ENCODE measurements at regions not wholly inside any gene's neighbourhood (a gene's known extent, or its start where the extent isn't known, plus 50 kb on each side); places are given as distances from the start of the nearest gene placed in this dataset.

GRCh38 chr2:20509770-20510490, 63.1 kb downstream of the RHOB start:
- Mint-ChIP-seq H3K36me3 (ENCODE audit: insufficient read depth, unreplicated experiment) (peaks cover 6% of the 10 kb centered on the region), H3K27me3 (ENCODE audit: insufficient read depth, unreplicated experiment) (no peaks in the 10 kb centered on the region), H3K27ac (ENCODE audit: low read depth, unreplicated experiment) (peak overlapping the region; percentile 88), H3K4me3 (ENCODE audit: unreplicated experiment) (peak overlapping the region; percentile 38), H3K9me3 (ENCODE audit: unreplicated experiment) (no peaks in the 10 kb centered on the region), H3K4me1 (ENCODE audit: insufficient read depth, unreplicated experiment) (peaks cover 35% of the 10 kb centered on the region)
- no TSS peak for BruUV-seq (replicated peaks)
- CTCF ChIA-PET, result interaction anchor here (0.8 to 1.6 kb wide), 11 partner anchors 19 to 611 kb away, joined by 3 to 5 read pairs (median 4); partner anchors contain the start of gene HS1BP3
- peak; percentile 90 for DNase-seq (ENCODE audit: unreplicated experiment)
- TF ChIP-seq CTCF (IDR thresholded peaks at IDR 0.05; ENCODE audit: unreplicated experiment), result no peak
- intact Hi-C loops (cut with micrococcal nuclease), result loop anchor here (5.0 to 10.0 kb wide), 2 partner anchors 65 to 122 kb away; no protein-coding TSS in a partner anchor
- POLR2A ChIA-PET, result interaction anchor here (0.6 to 1.4 kb wide), 8 partner anchors 8 to 124 kb away, joined by 3 to 9 read pairs (median 4); no protein-coding TSS in a partner anchor

DNA sequence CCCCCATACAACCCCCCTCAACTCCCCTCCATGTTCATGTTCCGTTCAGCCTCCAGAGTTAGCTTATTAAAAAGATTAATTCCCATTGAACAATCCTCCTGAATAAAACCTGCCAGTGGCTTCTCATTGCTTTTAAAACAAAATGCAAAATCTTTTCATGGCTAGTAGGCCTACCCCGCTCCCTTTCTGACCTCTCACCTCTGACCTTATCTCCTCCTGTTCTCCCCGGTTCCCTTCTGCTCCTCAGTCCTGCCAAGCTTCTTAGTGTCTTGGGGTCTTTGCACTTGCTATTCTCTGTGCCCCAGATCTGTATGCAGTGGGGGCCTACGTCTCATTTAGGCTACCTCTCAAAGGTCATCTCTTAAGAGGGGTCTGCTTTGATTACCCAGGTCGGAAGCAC, 64.3 kb downstream of the RHOB start:
- CTCF ChIA-PET, result interaction anchor here (0.7 to 1.6 kb wide), 8 partner anchors 27 to 192 kb away, joined by 3 to 5 read pairs (median 4); partner anchors contain the start of gene HS1BP3
- H3K9me3 Mint-ChIP-seq (ENCODE audit: unreplicated experiment), result no peaks in the 10 kb centered on the region
- POLR2A ChIA-PET, result interaction anchor here (0.6 to 1.4 kb wide), 4 partner anchors 9 to 81 kb away, joined by 3 to 9 read pairs (median 4); no protein-coding TSS in a partner anchor
- H3K4me3 Mint-ChIP-seq (ENCODE audit: unreplicated experiment), result no peak overlapping the region
- TF ChIP-seq CTCF (IDR thresholded peaks at IDR 0.05; ENCODE audit: unreplicated experiment), result no peak
- H3K27ac Mint-ChIP-seq (ENCODE audit: low read depth, unreplicated experiment), result peak overlapping the region; percentile 88
- peaks cover 42% of the 10 kb centered on the region for H3K4me1 Mint-ChIP-seq (ENCODE audit: insufficient read depth, unreplicated experiment)
- no TSS peak for BruUV-seq (replicated peaks)
- intact Hi-C loops (cut with micrococcal nuclease), result no loop called here
- DNase-seq (ENCODE audit: unreplicated experiment), result no peak
- no peaks in the 10 kb centered on the region for H3K27me3 Mint-ChIP-seq (ENCODE audit: insufficient read depth, unreplicated experiment)
- peaks cover 6% of the 10 kb centered on the region for H3K36me3 Mint-ChIP-seq (ENCODE audit: insufficient read depth, unreplicated experiment)

- Mint-ChIP-seq H3K4me1 (ENCODE audit: insufficient read depth, unreplicated experiment) (peaks cover 38% of the 10 kb centered on the region), H3K36me3 (ENCODE audit: insufficient read depth, unreplicated experiment) (peaks cover 6% of the 10 kb centered on the region), H3K4me3 (ENCODE audit: unreplicated experiment) (no peak overlapping the region), H3K9me3 (ENCODE audit: unreplicated experiment) (no peaks in the 10 kb centered on the region), H3K27ac (ENCODE audit: low read depth, unreplicated experiment) (no peak overlapping the region), H3K27me3 (ENCODE audit: insufficient read depth, unreplicated experiment) (no peaks in the 10 kb centered on the region)
- no TSS peak for BruUV-seq (replicated peaks)
- ChIA-PET CTCF (interaction anchor here (0.6 kb wide), 1 partner anchor 330 kb away, joined by 3 read pairs; no protein-coding TSS in a partner anchor), POLR2A (interaction anchor here (0.6 kb wide), 1 partner anchor 60 kb away, joined by 4 read pairs; no protein-coding TSS in a partner anchor)
- TF ChIP-seq CTCF (IDR thresholded peaks at IDR 0.05; ENCODE audit: unreplicated experiment), result no peak
- intact Hi-C loops (cut with micrococcal nuclease), result no loop called here
- DNase-seq (ENCODE audit: unreplicated experiment), result no peak
Measured at GRCh38 chr2:20512061-20512605, 65.3 kb downstream of the RHOB start.

DNA sequence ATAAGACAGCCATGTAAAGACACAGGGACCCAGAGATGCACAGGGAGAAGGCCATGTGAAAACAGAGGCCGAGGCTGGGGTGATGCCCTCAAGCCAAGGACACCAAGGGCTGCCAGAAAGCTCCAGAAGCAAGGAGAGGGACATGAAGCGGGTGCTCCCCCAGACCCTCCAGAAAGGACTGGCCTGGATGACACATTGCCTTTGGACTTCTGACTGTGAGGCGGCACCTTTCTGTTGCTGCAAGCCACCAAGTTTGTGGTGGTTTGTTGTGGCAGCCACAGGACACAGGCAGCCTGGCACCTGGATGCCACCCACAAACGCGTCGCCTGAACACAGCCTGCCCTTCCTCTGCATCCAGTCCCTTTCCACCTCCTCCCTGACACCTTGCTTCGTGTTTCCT, 67.1 kb downstream of the RHOB start:
- intact Hi-C loops (cut with micrococcal nuclease), result no loop called here
- Mint-ChIP-seq H3K4me3 (ENCODE audit: unreplicated experiment) (no peak overlapping the region), H3K36me3 (ENCODE audit: insufficient read depth, unreplicated experiment) (peaks cover 6% of the 10 kb centered on the region), H3K27me3 (ENCODE audit: insufficient read depth, unreplicated experiment) (no peaks in the 10 kb centered on the region), H3K4me1 (ENCODE audit: insufficient read depth, unreplicated experiment) (peaks cover 38% of the 10 kb centered on the region), H3K27ac (ENCODE audit: low read depth, unreplicated experiment) (peak overlapping the region; percentile 96), H3K9me3 (ENCODE audit: unreplicated experiment) (no peaks in the 10 kb centered on the region)
- no peak for TF ChIP-seq CTCF (IDR thresholded peaks at IDR 0.05; ENCODE audit: unreplicated experiment)
- no peak for DNase-seq (ENCODE audit: unreplicated experiment)
- ChIA-PET CTCF (no interaction called here), POLR2A (interaction anchor here (0.6 to 1.7 kb wide), 3 partner anchors 12 to 121 kb away, joined by 3 read pairs; no protein-coding TSS in a partner anchor)
- BruUV-seq (replicated peaks), result no TSS peak

Measured in MCF 10A (cell line).